Loucy (cell line): ENCODE measurements at regions not wholly inside any gene's neighbourhood (a gene's known extent, or its start where the extent isn't known, plus 50 kb on each side); places are given as distances from the start of the nearest gene placed in this dataset.
"Not testable (repeated sequence)": the region's sequence is repeated elsewhere in the genome, so short reads cannot be mapped to it uniquely, and the experiment has no call there.

ENCODE experiments used
- CTCF ChIP-seq: fragments of 200-600 bp; sonication (generic); conservative IDR thresholded peaks from 2 replicates; pipeline ENCODE4 v1.5.1; 2014; ENCODE audit warnings: mild to moderate bottlenecking, antibody characterized with exemption, low read length
- EZH2phosphoT487 ChIP-seq: fragments of 200-600 bp; IDR thresholded peaks from 2 replicates; pipeline ENCODE4 v1.6.1; 2018; ENCODE audit warnings: antibody characterized with exemption, mild to moderate bottlenecking, moderate library complexity, borderline replicate concordance

- TF ChIP-seq CTCF, EZH2phosphoT487: not testable (repeated sequence)
Measured at GRCh38 chr22:12629815-12630214, 2898.2 kb upstream of the OR11H1 start.
